Activated CD8-positive, alpha-beta T cell treated with anti-CD3 and anti-CD28 coated beads for 36 hours (primary cell): ENCODE measurements at regions not wholly inside any gene's neighbourhood (a gene's known extent, or its start where the extent isn't known, plus 50 kb on each side); places are given as distances from the start of the nearest gene placed in this dataset.

Experiments used
- ATAC-seq: fragments of 200-7000 bp; cut with Tn5 transposase; one replicate; pipeline ENCODE4 v1.10.0; 2021; ENCODE audit warnings: mild to moderate bottlenecking, moderate library complexity
- CTCF ChIA-PET: fragments of 350-600 bp; sonication (Branson Sonifier 250); formaldehyde crosslinking; loops from one replicate; lab custom pipeline; 2021; ENCODE audit warnings: antibody characterized with exemption; lab: Charles Lee
- POLR2A ChIA-PET: fragments of 350-600 bp; sonication (Branson Sonifier 250); formaldehyde crosslinking; loops from one replicate; lab custom pipeline; 2021; ENCODE audit warnings: antibody characterized with exemption; lab: Charles Lee
- DNase-seq: peaks from one replicate; pipeline ENCODE4 v3.0.0-alpha.2; 2020
- H3K27ac Mint-ChIP-seq: one replicate; pipeline ENCODE4 v1.8.0; 2021; ENCODE audit warnings: mild to moderate bottlenecking, mixed read lengths
- H3K27me3 Mint-ChIP-seq: one replicate; pipeline ENCODE4 v1.8.0; 2021; ENCODE audit warnings: mixed read lengths
- H3K36me3 Mint-ChIP-seq: one replicate; pipeline ENCODE4 v1.8.0; 2021; ENCODE audit warnings: low read depth, mixed read lengths
- H3K4me1 Mint-ChIP-seq: one replicate; pipeline ENCODE4 v1.8.0; 2021; ENCODE audit warnings: low read depth, mixed read lengths
- H3K4me3 Mint-ChIP-seq: one replicate; pipeline ENCODE4 v1.8.0; 2021; ENCODE audit warnings: mild to moderate bottlenecking, moderate library complexity, mixed read lengths
- H3K9me3 Mint-ChIP-seq: one replicate; pipeline ENCODE4 v1.8.0; 2021; ENCODE audit warnings: mixed read lengths
- intact Hi-C: fragments of 100-400 bp; cut with micrococcal nuclease; formaldehyde crosslinking; loops from one replicate; pipeline ENCODE4 v1.10.0; 2022
- TF ChIP-seq, protein P1 (sequence below): fragments of 200-600 bp; IDR thresholded peaks from one replicate; pipeline ENCODE4 v1.8.0; 2022; ENCODE audit warnings: antibody characterized with exemption, mild to moderate bottlenecking

DNA sequence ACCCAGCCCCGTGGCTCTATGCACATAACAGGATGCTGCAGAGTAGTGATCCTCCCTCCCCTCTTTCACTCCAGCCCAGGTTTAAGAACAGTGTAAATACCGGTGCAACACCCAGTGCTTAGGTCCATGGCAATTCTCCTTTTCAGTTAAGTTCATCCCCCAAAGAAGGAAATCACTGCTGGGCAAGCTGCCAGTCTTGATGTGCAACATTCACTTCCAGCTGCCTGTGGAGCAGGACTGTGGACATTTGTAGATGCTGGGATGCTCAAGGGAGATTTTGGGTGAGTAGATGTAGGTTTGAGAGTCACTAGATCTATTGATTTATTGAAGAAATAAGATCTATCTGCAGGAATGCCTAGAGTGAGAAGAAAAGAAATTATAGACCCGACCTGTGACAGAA lies 294.3 kb upstream of the KIAA1217 start:
- H3K4me3 Mint-ChIP-seq = no peak overlapping the region
- DNase-seq = no peak
- TF ChIP-seq, protein P1, sequence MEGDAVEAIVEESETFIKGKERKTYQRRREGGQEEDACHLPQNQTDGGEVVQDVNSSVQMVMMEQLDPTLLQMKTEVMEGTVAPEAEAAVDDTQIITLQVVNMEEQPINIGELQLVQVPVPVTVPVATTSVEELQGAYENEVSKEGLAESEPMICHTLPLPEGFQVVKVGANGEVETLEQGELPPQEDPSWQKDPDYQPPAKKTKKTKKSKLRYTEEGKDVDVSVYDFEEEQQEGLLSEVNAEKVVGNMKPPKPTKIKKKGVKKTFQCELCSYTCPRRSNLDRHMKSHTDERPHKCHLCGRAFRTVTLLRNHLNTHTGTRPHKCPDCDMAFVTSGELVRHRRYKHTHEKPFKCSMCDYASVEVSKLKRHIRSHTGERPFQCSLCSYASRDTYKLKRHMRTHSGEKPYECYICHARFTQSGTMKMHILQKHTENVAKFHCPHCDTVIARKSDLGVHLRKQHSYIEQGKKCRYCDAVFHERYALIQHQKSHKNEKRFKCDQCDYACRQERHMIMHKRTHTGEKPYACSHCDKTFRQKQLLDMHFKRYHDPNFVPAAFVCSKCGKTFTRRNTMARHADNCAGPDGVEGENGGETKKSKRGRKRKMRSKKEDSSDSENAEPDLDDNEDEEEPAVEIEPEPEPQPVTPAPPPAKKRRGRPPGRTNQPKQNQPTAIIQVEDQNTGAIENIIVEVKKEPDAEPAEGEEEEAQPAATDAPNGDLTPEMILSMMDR = no peak
- no peaks in the 10 kb centered on the region for H3K4me1 Mint-ChIP-seq
- no peaks in the 10 kb centered on the region for H3K9me3 Mint-ChIP-seq
- no peak for ATAC-seq
- no peaks in the 10 kb centered on the region for H3K27me3 Mint-ChIP-seq
- H3K36me3 Mint-ChIP-seq = no peaks in the 10 kb centered on the region
- CTCF ChIA-PET = no interaction called here
- H3K27ac Mint-ChIP-seq = no peak overlapping the region
- POLR2A ChIA-PET = no interaction called here
- intact Hi-C loops = no loop called here

DNA sequence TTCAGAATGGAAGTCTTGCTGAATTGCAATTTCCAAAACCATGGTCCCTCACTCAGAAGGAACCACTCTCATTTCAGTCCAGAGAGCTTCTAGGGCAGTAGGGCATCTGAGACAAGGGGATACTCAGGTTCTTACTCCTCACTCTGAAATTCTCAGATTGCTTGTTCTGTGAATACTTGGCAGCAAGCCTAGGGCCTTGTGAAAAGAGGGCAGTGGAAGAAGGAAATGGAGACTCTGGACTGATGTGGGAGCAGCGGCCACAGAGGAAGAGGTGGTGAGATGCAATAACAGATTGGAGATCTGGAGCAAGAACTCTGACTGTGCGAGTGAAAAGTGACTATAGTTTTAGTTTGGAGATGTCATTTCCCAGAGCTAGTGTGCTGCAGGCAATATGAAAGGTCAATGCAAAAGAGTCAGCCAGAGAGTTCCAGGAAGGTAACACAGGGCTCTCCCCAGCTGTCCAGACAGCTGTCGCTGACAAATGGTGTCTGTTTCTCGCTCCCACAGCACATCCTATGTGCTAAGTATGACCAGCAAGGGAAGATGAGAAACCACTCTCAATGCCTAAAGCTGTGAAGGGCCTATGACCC lies 291.6 kb upstream of the KIAA1217 start:
- Mint-ChIP-seq H3K27me3 (no peaks in the 10 kb centered on the region), H3K27ac (no peak overlapping the region), H3K4me1 (no peaks in the 10 kb centered on the region), H3K36me3 (no peaks in the 10 kb centered on the region), H3K9me3 (no peaks in the 10 kb centered on the region), H3K4me3 (no peak overlapping the region)
- no peak for ATAC-seq
- no peak for DNase-seq
- CTCF ChIA-PET = no interaction called here
- POLR2A ChIA-PET = no interaction called here
- TF ChIP-seq, protein P1 = no peak
- intact Hi-C loops = no loop called here

DNA sequence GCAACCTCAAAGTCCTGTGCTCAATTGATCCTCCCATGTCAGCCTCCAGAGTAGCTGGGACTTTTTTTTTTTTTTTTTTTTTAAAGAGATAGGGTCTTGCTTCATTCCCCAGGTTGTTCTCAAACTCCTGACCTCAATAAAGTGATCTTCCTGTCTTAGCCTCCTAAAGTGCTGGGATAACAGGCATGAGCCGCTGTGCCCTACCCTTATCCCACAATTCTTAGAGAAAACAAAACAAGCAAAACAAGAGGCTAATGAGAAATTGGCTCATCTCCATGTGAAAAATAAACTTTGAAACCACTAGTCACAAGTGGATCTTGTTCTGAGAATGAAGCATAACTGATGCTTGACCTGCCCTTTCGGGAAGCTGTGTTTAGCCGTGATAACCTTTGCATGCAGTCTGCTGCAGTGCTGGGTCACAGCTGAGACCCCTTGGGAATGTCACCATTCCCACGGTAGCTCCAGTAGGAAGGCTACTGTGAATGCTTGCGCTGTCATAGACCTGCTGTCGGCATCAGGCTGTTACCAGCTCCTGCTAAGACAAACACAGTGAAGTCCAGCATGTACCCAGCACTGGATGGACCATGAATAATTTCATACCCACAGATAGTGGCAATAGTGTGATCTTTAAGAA lies 290.7 kb upstream of the KIAA1217 start:
- intact Hi-C loops = no loop called here
- H3K4me1 Mint-ChIP-seq = no peaks in the 10 kb centered on the region
- no peak for DNase-seq
- no peaks in the 10 kb centered on the region for H3K9me3 Mint-ChIP-seq
- H3K36me3 Mint-ChIP-seq = no peaks in the 10 kb centered on the region
- H3K27me3 Mint-ChIP-seq = no peaks in the 10 kb centered on the region
- ChIA-PET CTCF (no interaction called here), POLR2A (no interaction called here)
- TF ChIP-seq, protein P1 = no peak
- H3K27ac Mint-ChIP-seq = no peak overlapping the region
- no peak for ATAC-seq
- no peak overlapping the region for H3K4me3 Mint-ChIP-seq

DNA sequence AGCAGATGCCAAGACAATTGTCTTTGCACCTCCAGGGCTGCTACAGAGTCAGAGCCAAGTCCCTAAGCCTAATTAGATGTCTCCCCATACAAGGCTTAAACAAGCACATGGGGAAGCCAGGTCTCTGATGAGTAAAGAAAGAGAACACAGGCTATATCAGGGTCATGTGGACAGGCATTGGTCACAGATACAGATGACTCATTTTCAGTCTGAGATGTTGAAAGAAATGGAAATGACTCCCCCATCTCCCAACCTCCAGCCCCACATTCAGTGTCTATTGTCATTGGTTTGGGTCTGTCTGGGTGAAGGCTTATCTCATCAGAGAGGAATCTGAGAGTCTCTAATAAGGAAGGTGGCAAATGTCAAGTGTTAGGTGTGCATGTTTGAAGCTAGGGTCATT lies 290.1 kb upstream of the KIAA1217 start:
- intact Hi-C loops = no loop called here
- CTCF ChIA-PET = no interaction called here
- no peak overlapping the region for H3K27ac Mint-ChIP-seq

More for the DNA sequence above, 290.1 kb upstream of the KIAA1217 start:
- H3K4me1 Mint-ChIP-seq = no peaks in the 10 kb centered on the region
- no peaks in the 10 kb centered on the region for H3K27me3 Mint-ChIP-seq
- H3K36me3 Mint-ChIP-seq = no peaks in the 10 kb centered on the region
- peak; percentile 30 for ATAC-seq
- POLR2A ChIA-PET = no interaction called here
- H3K4me3 Mint-ChIP-seq = no peak overlapping the region
- no peaks in the 10 kb centered on the region for H3K9me3 Mint-ChIP-seq
- DNase-seq = no peak
- TF ChIP-seq, protein P1 = no peak
